Spleen (tissue), 11 donors: ENCODE measurements at regions not wholly inside any gene's neighbourhood (a gene's known extent, or its start where the extent isn't known, plus 50 kb on each side); places are given as distances from the start of the nearest gene placed in this dataset.
A peak's percentile ranks its signal among the peaks of the same experiment; 100 is the strongest.

Source experiments
- DNase-seq: peaks from one replicate; pipeline ENCODE4 v3.0.0-alpha.2; 2020
- H3K27ac ChIP-seq, 8 donors: fragments of 200-600 bp; sonication (generic) in 7 of 8; 1 replicate in 4 of 8; 2 replicates in 4 of 8; pipeline versions ENCODE4 v1.5.0 to v1.8.0; 2016 to 2021; ENCODE audit warnings: inconsistent platforms in 4 of 8, mild to moderate bottlenecking in 4 of 8, moderate library complexity in 1 of 8
- H3K27me3 ChIP-seq, 7 donors: fragments of 200-600 bp; sonication (generic) in 6 of 7; replicated peaks in 1 of 7; 1 replicate in 4 of 7; 2 replicates in 3 of 7; pipeline versions ENCODE4 v1.5.0 to v1.8.0; 2016 to 2021; ENCODE audit warnings: inconsistent platforms in 3 of 7, mild to moderate bottlenecking in 1 of 7
- H3K36me3 ChIP-seq, 6 donors: fragments of 200-600 bp; sonication (generic) in 5 of 6; 1 replicate in 4 of 6; 2 replicates in 2 of 6; pipeline versions ENCODE4 v1.5.0 to v1.8.0; 2016 to 2021; ENCODE audit warnings: inconsistent platforms in 2 of 6
- H3K4me1 ChIP-seq, 6 donors: fragments of 200-600 bp; sonication (generic) in 5 of 6; 1 replicate in 3 of 6; 2 replicates in 3 of 6; pipeline versions ENCODE4 v1.5.0 to v1.8.0; 2016 to 2021; ENCODE audit warnings: inconsistent platforms in 3 of 6
- H3K4me3 ChIP-seq, 8 donors: fragments of 200-600 bp; sonication (generic) in 7 of 8; 1 replicate in 4 of 8; 2 replicates in 4 of 8; pipeline versions ENCODE4 v1.5.0 to v1.8.0; 2016 to 2021; ENCODE audit warnings: inconsistent platforms in 4 of 8, mild to moderate bottlenecking in 4 of 8, moderate library complexity in 2 of 8
- H3K9me3 ChIP-seq, 8 donors: fragments of 200-600 bp; sonication (generic) in 7 of 8; 1 replicate in 4 of 8; 2 replicates in 4 of 8; pipeline versions ENCODE4 v1.5.0 to v1.8.0; 2016 to 2021; ENCODE audit warnings: inconsistent platforms in 4 of 8
- CTCF ChIP-seq, 11 experiments: fragments of 200-600 bp in 7 of 11; fragments of 450-650 bp in 4 of 11; sonication (generic) in 4 of 11; IDR thresholded peaks in 8 of 11; conservative IDR thresholded peaks in 3 of 11; 1 replicate in 7 of 11; 2 replicates in 4 of 11; pipeline versions ENCODE4 v1.4.0 to v1.8.0; 2016 to 2021; ENCODE audit warnings: antibody characterized with exemption in 11 of 11, inconsistent platforms in 4 of 11, mild to moderate bottlenecking in 1 of 11
- POLR2A ChIP-seq, 3 donors: fragments of 450-650 bp; IDR thresholded peaks; one replicate each; pipeline ENCODE4 v1.5.1; 2017; ENCODE audit warnings: antibody characterized with exemption in 3 of 3, mild to moderate bottlenecking in 1 of 3
- POLR2AphosphoS5 ChIP-seq, 3 donors: sonication (generic); formaldehyde crosslinking; IDR thresholded peaks; one replicate each; pipeline ENCODE4 v1.5.1; 2017; ENCODE audit warnings: antibody characterized with exemption in 3 of 3
- WGBS, 5 donors: extraction: QIAGEN DNeasy Blood & Tissue Kit in 3 of 5; methylation state at CpG; one replicate each; pipeline versions ENCODE4 v1.1.5 to v1.1.7; 2013 to 2018; 5-methylcytosine and 5-hydroxymethylcytosine counted together
- intact Hi-C: fragments of 100-400 bp; cut with DNase I; formaldehyde crosslinking; loops from one replicate; pipeline ENCODE4 v1.15.0; 2023; ENCODE audit warnings: low total_unique reads
- donor health status: healthy with polysubstance abuse.
- donor health status: DM: no; HTN: no; CAD: no; lungs with moderate emphysema.
- donor health status: DM: no; HTN: no; CAD: no.
- donor health status: Bipolar disorder and iron deficiency.
- donor health status: healthy.
- donor health status: DM: no; HTN: no; CAD: no.
- donor health status: DM: yes; HTN: yes; CAD: no.

GRCh38 chr1:39131940-39132339, 72.6 kb upstream of the MACF1 start:
- no peaks in the 10 kb centered on the region for H3K27me3 ChIP-seq
- intact Hi-C loops: no loop called here
- 80 to 85% (median 82%) methylated on average over 2 of the region's 2 CpGs for WGBS, 5 donors
- no peaks in the 10 kb centered on the region for H3K9me3 ChIP-seq
- no peak for DNase-seq
- H3K36me3 ChIP-seq: no peaks in the 10 kb centered on the region
- no peak for TF ChIP-seq POLR2A (IDR thresholded peaks at IDR 0.05)
- peaks cover 7 to 78% (median 44%) of the 10 kb centered on the region in 6 donors for H3K4me1 ChIP-seq
- no peak overlapping the region for H3K4me3 ChIP-seq
- H3K27ac ChIP-seq: peak overlapping the region in 7 of 8 donors; percentile 47 to 86 (median 81)

- Histone ChIP-seq H3K4me1 (peaks cover 7 to 70% (median 39%) of the 10 kb centered on the region in 6 donors), H3K27ac (peak overlapping the region; percentile 55 to 86 (median 78)), H3K4me3 (no peak overlapping the region), H3K36me3 (no peaks in the 10 kb centered on the region), H3K9me3 (no peaks in the 10 kb centered on the region), H3K27me3 (no peaks in the 10 kb centered on the region)
- 41 to 67% (median 56%) methylated on average over 9 of the region's 9 CpGs for WGBS, 5 donors
- TF ChIP-seq POLR2AphosphoS5 (IDR thresholded peaks at IDR 0.05): peak; percentile 55 to 78 (median 76)
- peak in 8 of 11 experiments; percentile 16 to 61 (median 43) for TF ChIP-seq CTCF (IDR thresholded peaks at IDR 0.05 in 8 of 11, conservative IDR thresholded peaks at IDR 0.05 in 3 of 11)
- TF ChIP-seq POLR2A (IDR thresholded peaks at IDR 0.05): no peak
- peak; percentile 88 for DNase-seq
- intact Hi-C loops: no loop called here
Observed at GRCh38 chr1:39132505-39133339, 71.8 kb upstream of the MACF1 start.

GRCh38 chr1:39133340-39133684, 71.2 kb upstream of the MACF1 start:
- Histone ChIP-seq H3K9me3 (no peaks in the 10 kb centered on the region), H3K36me3 (no peaks in the 10 kb centered on the region), H3K27ac (peak overlapping the region in 7 of 8 donors; percentile 71 to 86 (median 81)), H3K4me3 (no peak overlapping the region), H3K4me1 (peaks cover 7 to 65% (median 37%) of the 10 kb centered on the region in 6 donors), H3K27me3 (no peaks in the 10 kb centered on the region)
- intact Hi-C loops: no loop called here
- DNase-seq: no peak
- 27 to 67% (median 46%) methylated on average over 1 of the region's 1 CpG for WGBS, 5 donors
- no peak for TF ChIP-seq POLR2AphosphoS5 (IDR thresholded peaks at IDR 0.05)
- no peak for TF ChIP-seq POLR2A (IDR thresholded peaks at IDR 0.05)

GRCh38 chr1:39134768-39135333, 69.6 kb upstream of the MACF1 start:
- no peak for DNase-seq
- H3K9me3 ChIP-seq: no peaks in the 10 kb centered on the region
- WGBS, 5 donors: 92 to 97% (median 95%) methylated on average over 5 of the region's 5 CpGs
- TF ChIP-seq POLR2AphosphoS5 (IDR thresholded peaks at IDR 0.05) (no peak), POLR2A (IDR thresholded peaks at IDR 0.05) (no peak), CTCF (IDR thresholded peaks at IDR 0.05 in 8 of 11, conservative IDR thresholded peaks at IDR 0.05 in 3 of 11) (no peak)
- H3K27me3 ChIP-seq: no peaks in the 10 kb centered on the region
- peak overlapping the region in 1 of 8 donors; percentile 47 for H3K27ac ChIP-seq
- peaks cover 7 to 63% (median 35%) of the 10 kb centered on the region in 6 donors for H3K4me1 ChIP-seq
- H3K36me3 ChIP-seq: no peaks in the 10 kb centered on the region
- no peak overlapping the region for H3K4me3 ChIP-seq
- intact Hi-C loops: no loop called here

GRCh38 chr1:39136638-39137037, 67.9 kb upstream of the MACF1 start:
- intact Hi-C loops: no loop called here
- H3K36me3 ChIP-seq: no peaks in the 10 kb centered on the region
- peaks cover 3 to 55% (median 27%) of the 10 kb centered on the region in 6 donors for H3K4me1 ChIP-seq
- no peak for DNase-seq
- H3K27ac ChIP-seq: no peak overlapping the region
- H3K9me3 ChIP-seq: no peaks in the 10 kb centered on the region
- H3K27me3 ChIP-seq: no peaks in the 10 kb centered on the region
- TF ChIP-seq POLR2A (IDR thresholded peaks at IDR 0.05): no peak
- TF ChIP-seq CTCF (IDR thresholded peaks at IDR 0.05 in 8 of 11, conservative IDR thresholded peaks at IDR 0.05 in 3 of 11): no peak
- TF ChIP-seq POLR2AphosphoS5 (IDR thresholded peaks at IDR 0.05): no peak
- no peak overlapping the region for H3K4me3 ChIP-seq
- WGBS, 5 donors: 68 to 81% (median 75%) methylated on average over 2 of the region's 2 CpGs
